NCI-H774 (cell line): ENCODE measurements at regions not wholly inside any gene's neighbourhood (a gene's known extent, or its start where the extent isn't known, plus 50 kb on each side); places are given as distances from the start of the nearest gene placed in this dataset.
"Not testable (repeated sequence)": the region's sequence is repeated elsewhere in the genome, so short reads cannot be mapped to it uniquely, and the experiment has no call there.

Experiments
- DNase-seq: peaks from one replicate; lab custom pipeline; 2025; lab: John Stamatoyannopoulos, UW

- no peak for DNase-seq
These were observed 62.8 kb upstream of the NEIL3 start for GRCh38 chr4:177246641-177247584.

GRCh38 chr4:177250056-177250696, 59.5 kb upstream of the NEIL3 start:
- DNase-seq, result peak; percentile 6

GRCh38 chr4:177251237-177251636, 58.4 kb upstream of the NEIL3 start:
- DNase-seq, result no peak

- no peak for DNase-seq
These were observed 54.3 kb upstream of the NEIL3 start for GRCh38 chr4:177255359-177255758.

- no peak for DNase-seq
These were observed 52.7 kb upstream of the NEIL3 start for GRCh38 chr4:177256950-177257349.

- DNase-seq, result not testable (repeated sequence)
These were observed 50.2 kb upstream of the NEIL3 start for GRCh38 chr4:177259466-177259865.
